Posterior vena cava (tissue), 2 donors: ENCODE measurements at regions not wholly inside any gene's neighbourhood (a gene's known extent, or its start where the extent isn't known, plus 50 kb on each side); places are given as distances from the start of the nearest gene placed in this dataset.
"Not testable (repeated sequence)": the region's sequence is repeated elsewhere in the genome, so short reads cannot be mapped to it uniquely, and the experiment has no call there.

Experiments
- DNase-seq: peaks from one replicate; pipeline ENCODE4 v3.0.0-alpha.2; 2020; ENCODE audit warnings: low spot score
- intact Hi-C, 2 donors: fragments of 100-400 bp; cut with DNase I; formaldehyde crosslinking; loops; one replicate each; pipeline versions ENCODE4 v1.14.1 to v1.14.2; 2022 to 2023
- donor health status: DM: yes; HTN: yes; CAD: no.
- donor health status: DM: yes; HTN: yes; CAD: no.

DNA sequence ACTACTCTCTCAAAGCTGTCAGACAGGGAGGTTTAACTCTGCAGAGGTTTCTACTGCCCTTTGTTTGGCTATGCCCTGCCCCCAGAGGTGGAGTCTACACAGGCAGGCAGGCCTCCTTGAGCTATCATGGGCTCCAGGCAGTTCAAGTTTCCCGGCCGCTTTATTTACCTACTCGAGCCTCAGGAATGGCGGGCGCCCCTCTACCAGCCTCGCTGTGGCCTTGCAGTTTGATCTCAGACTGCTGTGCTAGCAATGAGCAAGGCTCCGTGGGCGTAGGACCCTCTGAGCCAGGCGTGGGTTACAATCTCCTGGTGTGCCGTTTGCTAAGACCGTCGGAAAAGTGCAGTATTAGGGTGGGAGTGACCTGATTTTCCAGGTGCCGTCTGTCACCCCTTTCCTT lies 124.3 kb downstream of the PTCHD1 start:
- intact Hi-C loops, DNase-seq: not testable (repeated sequence)

DNA sequence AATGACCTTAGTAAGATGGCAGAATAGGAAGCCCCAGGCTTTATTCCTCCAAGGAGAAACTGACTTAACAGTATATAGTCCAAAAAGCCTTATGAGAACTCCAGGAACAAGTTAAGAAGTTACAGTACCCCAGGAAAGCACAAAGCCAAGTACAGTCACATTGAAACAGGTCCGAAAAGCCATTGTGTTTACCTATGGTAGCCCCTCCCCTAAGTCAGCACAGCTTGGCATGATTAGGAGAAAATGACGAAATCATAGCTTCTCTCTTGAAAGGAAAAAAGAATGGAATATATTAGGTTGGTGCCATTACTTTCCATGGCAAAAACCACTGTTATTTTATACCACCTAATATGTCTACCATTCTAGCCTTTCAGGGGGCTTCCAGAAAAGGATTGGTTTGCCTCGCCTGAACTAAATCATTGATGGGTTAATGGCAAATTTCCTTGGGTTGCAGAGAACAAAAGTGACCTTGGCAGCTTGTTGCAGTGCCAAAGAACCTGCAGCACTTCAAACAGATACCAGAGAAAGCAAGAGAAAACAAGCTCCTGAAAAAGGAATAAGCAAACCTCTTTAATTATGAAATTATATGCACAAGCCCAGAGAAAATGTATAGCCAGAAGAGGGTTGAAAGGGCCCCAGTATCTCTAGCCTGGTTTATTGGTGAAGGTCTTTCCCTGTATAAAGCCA lies 130.6 kb downstream of the PTCHD1 start:
- intact Hi-C loops = no loop called here
- no peak for DNase-seq

DNA sequence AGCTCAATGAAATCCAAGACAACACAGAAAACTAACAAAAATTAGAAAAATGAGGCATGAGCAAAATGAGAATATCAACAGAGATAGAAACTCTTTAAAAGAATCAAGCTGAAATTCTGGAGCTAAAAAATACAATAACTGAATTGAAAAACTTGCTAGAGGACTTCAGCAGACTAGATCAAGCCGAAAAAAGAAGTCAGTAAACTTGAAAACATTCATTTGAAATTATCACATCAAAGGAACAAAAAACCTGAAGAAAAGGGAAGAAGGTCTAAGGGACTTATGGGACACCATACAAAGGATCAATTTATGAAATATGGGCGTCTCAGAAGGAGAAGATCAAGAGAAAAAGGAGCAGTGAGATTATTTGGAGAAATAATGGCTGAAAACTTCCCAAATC lies 131.3 kb downstream of the PTCHD1 start:
- intact Hi-C loops = no loop called here
- DNase-seq = no peak

DNA sequence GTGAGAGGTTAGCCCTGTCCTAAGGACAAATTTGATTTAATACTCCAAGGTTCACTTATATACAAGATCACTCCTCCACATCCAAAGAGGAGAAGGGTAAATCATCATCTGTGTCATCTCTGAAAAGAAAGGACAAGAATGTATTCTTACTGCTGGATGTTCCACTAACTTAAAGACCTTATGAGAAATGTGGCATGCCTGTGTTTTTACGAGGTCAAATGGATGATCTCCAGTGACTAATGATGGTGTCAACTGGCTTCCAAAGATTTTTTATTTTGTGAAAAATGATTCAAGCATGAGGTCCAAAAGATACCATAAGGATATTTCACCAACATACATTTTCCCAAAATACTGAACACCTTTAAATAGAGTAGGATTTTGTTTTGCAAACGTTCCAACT lies 143.4 kb downstream of the PTCHD1 start:
- intact Hi-C loops = no loop called here
- no peak for DNase-seq

DNA sequence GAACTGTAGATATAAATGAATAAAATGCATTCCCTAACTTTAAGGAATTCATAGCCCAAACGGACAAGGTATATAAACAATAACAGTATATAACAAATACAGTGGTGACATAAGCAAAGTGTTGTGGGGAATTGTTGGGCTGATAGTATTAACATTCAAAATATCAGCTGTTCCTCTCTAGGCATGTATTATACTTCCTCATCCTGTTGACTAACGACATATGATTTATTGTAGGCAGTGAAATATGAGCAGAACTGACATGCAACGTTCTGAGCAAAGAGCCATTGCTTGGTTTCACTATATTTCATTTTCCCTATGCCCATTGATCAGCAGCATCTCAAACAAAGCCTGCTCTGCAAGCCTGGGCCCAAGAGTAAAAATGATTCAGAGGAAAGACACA lies 143.9 kb downstream of the PTCHD1 start:
- intact Hi-C loops = no loop called here
- no peak for DNase-seq

DNA sequence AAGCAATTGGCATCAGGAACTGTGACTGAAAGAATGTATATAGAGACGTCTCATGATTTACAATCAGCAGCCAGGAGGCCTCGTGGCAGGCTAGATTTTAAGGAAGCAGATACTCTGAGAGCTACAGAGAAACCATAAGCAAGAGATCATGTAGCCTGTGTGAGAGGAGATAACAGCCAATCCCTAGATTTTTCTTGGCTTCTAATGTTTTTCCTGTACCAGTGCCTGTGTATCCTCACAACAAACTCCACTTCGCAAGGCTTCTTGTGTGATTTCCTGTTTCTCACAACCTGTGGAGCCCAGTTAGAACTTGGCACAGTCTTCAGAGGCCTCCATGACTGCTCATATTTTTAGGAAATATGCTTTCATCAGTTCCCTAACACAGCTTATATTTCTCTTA lies 147.9 kb downstream of the PTCHD1 start:
- DNase-seq = no peak
- intact Hi-C loops = no loop called here

DNA sequence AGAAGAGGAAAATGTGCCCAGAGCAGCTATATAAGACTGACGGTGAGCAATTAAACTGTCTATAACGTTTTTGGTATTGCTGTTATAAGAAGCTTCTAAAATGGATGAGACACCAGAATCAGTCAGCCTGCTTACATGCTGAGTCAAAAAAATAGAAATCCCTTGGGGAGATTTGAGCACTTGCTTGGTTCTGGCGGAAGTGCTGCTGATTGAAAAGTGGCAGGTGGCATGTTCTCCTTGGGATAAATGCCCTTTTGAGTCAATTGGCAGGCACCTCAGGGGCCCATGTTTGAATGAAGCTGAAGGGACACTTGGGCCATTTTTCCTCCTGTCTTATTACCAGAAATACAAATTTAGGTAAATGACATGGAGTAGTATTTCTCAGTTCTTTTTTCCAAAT lies 148.7 kb downstream of the PTCHD1 start:
- no peak for DNase-seq
- intact Hi-C loops = no loop called here

DNA sequence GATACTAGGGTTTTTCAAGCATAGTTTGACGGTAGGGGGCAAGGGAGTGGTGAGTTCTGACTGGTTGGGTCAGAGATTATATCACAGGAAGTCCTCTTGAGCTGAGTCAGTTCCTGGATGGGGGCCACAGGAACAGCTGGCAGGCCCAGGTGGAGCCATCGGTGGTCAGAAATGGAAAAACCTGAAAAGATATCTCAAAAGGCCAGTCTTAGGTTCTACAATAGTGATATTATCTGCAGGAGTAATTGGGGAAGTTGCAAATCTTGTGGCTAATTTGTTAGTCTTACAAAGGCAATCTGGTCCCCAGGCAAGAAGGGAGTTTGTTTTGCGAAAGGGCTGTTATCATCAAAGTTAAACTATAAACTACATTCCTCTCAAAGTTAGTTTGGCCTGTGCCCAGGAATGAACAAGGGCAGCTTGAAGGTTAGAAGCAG lies 159.3 kb downstream of the PTCHD1 start:
- no peak for DNase-seq
- intact Hi-C loops = no loop called here

DNA sequence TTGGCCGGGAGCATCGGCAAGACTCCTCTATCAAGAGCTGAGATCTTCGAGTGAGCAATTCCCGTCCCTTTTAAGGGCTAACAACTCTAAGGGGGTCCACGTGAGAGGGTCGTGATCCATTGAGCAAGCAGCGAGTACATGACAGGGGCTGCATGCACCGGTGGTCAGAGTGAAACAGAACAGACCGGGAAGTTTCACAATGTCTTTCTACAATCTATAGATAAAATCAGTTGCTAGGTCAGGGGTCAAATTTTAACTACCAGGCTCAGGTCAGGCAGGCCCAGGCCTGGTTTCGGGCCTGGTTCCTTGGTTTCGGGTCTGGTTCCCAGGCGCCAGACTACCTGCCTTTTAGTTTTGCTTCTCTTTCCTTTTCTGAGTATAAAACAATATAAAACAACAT lies 160.1 kb downstream of the PTCHD1 start:
- intact Hi-C loops = no loop called here
- no peak for DNase-seq

DNA sequence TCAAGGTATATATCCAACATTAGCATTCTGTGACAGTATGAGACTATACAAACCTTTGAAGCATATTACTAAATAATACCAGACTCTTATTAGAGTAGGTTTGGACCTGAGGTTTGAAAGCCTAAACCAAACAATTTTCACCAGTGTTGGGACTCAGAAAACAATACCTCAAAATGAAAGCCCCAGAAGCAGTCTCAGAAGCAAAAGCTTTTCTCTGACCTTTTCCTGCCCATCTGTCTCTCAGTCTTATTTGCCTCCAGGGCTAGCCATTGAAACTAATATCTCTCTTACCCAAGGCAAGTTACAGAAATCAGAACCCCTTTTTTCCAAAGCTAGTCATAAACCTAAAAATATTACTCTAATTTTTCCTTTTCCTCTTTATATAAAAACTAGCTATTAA lies 163.3 kb downstream of the PTCHD1 start:
- intact Hi-C loops = no loop called here
- no peak for DNase-seq

DNA sequence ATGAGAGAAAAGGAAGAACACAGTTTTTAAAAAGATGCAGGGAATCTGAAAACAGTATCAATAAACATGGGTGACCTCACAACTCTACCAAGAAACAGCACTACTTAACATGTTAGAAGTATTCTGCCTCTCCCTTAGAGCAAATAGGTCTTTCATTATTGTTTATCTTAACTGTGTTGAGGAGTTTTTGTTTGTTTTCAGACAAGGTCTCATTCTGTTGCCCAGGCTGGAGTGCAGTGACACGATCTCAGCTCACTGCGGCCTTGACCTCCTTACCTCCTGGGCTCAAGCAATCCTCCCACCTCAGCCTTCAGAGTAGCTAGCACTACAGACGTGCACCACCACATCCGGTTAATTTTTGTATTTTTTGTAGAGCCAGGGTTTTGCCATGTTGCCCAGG lies 165.3 kb upstream of the PRDX4 start:
- intact Hi-C loops = no loop called here
- DNase-seq = no peak

DNA sequence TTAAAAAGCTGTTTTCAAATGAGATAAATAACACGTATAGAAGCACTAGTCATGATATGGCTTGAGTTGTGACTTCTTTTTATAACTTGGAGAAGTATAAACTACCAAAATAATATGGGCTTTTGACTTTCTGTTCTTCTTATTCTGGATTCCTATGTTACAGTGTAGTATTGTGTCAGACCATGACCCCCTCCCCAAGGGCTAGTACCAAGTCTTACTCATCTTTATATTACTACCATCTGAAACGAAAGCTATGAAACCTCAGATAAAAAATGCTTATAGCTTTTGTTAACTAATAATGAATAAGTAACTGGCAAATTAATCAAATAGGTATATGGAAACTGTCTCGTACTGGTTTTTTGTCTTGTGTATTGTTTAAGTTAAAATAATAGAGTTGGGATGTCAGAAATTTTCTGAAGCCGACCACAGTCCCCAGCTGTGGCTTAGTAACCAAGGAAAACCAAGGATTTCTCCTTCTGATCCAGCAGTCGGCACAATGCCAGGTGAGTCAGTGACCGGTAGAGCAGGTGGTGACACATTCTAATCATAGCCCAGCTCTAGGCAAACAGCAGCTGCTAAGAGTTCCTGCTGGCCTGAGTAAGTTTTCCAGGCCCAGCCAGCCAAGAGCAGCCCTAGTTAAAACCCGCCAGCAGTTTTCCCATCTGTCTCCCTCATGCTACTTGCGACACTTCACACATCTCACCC lies 163.3 kb upstream of the PRDX4 start:
- no peak for DNase-seq
- intact Hi-C loops = no loop called here

DNA sequence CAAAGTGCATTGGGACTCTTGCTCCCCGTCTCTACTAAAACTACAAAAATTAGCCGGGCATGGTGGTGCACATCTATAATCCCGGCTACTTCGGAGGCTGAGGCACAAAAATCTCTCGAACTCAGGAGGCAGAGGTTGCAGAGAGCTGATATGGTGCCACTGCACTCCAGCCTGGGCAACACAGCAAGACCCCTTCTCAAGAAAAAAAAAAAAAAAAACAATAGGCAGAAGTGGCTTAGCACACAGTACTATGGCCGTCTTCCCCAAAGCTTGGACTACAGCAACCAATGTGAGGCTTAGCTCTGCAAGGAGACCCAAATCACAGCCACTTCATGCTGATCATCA lies 162.8 kb upstream of the PRDX4 start:
- no peak for DNase-seq
- intact Hi-C loops = no loop called here

DNA sequence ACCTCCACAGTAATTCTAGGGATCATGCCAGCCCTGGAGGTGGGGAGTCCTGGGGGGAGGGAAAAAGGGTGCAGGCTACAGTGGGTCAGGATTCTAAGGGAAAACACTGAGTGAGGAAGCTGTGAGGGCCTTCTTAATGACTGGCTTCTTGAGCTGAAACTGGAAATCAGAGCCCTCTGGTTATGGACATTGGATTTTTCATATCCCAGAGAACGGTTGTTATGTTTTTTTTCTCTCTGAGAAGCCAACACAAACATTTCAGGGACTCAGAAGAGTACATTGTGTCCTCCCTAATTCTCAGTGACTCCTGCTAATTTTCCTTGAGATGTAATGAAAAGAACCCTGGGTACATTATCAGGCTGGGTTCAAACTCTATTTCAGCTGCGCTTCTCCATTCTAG lies 162.4 kb upstream of the PRDX4 start:
- DNase-seq = no peak
- intact Hi-C loops = no loop called here

DNA sequence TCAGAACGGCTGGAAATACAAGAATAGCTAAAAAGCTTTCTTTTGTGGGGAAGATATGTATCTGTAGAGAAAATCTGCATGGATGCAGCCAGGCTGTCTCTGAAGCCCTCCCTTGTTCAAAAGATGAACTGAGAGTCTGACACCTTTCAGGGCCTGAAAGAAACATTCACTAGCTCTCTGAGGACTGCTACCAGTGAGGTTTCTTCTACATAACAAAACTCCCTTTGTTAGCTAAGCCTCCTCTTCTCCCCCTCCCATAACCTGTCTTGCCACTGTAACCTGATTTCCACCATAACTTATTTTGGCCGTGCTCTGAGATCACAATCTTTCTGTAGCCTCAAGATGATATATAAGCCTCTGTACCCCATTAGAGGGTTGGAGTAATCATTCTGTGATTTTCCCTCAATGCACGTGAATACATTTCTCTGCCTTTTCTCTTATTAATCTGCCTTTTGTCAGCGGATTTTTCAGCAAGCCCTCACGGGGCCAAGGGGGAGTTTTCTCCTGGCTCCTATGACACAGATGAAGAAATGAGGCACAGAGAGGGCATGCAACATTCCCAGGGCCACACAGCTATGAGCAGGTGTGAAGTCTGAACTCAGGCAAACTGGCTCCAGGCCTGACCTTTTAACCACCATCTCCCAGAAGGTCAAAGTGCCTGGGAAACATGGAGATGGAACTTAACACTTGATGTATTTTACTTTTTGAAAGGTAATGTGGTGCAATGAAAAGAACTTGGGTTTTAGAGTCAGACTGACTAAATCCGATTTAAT lies 161.6 kb upstream of the PRDX4 start:
- intact Hi-C loops = no loop called here

DNA sequence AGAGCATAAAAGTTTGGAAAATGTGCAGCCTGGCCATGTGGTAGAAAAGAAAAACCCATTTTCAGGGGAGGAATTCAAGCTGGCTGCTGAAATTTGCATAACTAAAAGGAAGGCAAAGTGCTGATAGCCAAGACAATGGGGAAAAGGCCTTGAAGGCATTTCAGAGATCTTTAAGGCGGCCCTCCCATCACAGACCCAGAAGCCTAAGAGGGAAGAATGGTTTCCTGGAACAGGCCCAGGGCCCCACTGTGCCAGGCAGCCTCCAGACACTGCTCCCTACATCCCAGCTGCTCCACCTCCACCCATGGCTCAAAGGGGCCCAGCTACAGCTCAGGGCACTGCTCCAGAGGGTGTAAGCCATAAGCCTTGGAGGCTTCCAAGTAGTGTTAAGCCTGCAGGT lies 158.0 kb upstream of the PRDX4 start:
- DNase-seq = no peak
- intact Hi-C loops = no loop called here

More for the DNA sequence above, 161.6 kb upstream of the PRDX4 start:
- DNase-seq = no peak

DNA sequence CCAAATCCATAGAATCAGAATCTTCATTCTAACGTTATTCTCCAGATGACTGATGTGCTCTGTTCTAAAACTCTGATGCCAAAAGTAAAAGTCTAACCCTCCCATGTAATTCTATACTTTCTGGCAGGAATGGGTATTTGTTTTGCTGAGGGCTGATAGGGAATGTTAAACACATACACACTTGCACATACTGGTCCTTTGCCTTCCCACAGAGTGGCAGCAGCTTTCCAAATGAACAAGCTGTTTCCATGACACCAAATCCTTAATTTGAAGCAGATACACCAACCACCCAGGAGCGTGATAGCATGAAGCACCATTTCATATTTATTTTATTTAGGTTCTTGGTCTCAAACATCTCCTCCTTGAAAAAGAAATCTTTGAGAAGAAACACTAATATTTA lies 155.5 kb upstream of the PRDX4 start:
- intact Hi-C loops = no loop called here

DNA sequence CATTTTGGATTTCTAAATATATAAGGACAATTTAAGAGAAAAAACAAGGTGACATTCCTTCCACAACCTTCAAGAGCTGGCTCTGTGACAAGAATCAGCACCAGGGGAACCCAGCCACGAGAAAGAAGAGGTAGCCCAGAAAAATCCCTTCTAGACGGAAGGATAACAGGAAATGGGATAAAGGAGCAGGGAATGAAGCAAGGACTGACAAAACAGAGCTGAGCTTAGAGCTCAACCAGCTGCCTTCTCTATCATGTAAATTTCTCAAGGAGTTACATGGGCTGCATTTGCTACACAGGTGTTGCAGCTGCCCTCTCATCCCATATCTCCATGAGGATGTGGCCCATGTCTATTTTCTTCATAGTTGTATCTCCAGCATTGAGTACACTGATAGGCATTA lies 154.2 kb upstream of the PRDX4 start:
- intact Hi-C loops = no loop called here
- DNase-seq = no peak

More for the DNA sequence above, 155.5 kb upstream of the PRDX4 start:
- no peak for DNase-seq

DNA sequence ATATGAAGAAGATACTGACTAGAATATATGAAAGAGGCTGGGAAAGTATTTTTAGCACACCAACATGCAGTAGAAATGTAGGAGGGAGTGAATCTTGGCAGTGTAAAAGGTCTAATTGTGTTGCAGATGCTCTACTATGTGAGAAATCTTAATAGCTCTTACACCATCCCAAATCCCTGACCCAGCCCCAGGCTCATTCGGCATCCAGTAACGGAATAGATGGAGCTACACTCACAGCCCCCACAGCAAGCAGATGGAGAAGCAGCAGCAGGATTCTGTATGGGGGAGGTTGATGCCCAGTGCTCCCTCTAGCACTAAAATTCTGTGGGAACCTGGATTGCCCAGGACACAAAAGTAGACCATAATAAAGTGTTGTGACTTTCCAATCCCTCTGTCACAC lies 153.2 kb upstream of the PRDX4 start:
- intact Hi-C loops = no loop called here
- no peak for DNase-seq

DNA sequence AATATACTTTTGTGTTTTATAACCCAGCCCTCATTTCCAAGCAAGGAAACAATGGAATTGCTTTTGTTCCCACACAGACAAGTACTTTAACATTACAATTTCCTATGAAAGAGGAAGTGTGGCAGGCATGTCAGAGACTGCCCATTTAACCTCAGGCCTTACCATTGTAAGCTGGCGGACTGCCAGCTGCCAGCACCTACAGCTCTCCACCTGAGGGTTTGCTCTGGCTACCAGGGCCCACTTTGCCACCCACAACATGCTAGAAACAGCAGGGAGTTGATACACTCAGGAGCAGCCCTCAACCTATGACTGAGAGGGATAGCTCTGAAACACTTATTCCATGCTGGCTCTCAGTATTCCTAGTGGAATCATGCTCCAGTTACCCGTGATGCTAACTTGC lies 152.3 kb upstream of the PRDX4 start:
- intact Hi-C loops = no loop called here

More for the DNA sequence above, 152.3 kb upstream of the PRDX4 start:
- no peak for DNase-seq
